NCI-H524 (cell line): ENCODE measurements at regions not wholly inside any gene's neighbourhood (a gene's known extent, or its start where the extent isn't known, plus 50 kb on each side); places are given as distances from the start of the nearest gene placed in this dataset.

Experiments
- DNase-seq, 2 experiments: peaks; one replicate each; lab custom pipeline; 2025; lab: John Stamatoyannopoulos, UW

GRCh38 chr11:26162291-26162690, 169.6 kb upstream of the ANO3 start:
- DNase-seq: no peak

GRCh38 chr11:26186389-26186788, 145.5 kb upstream of the ANO3 start:
- DNase-seq: no peak

- no peak for DNase-seq
Measured at GRCh38 chr11:26187639-26188038, 144.3 kb upstream of the ANO3 start.

GRCh38 chr11:26188554-26188953, 143.4 kb upstream of the ANO3 start:
- DNase-seq: no peak

GRCh38 chr11:26191193-26191592, 140.7 kb upstream of the ANO3 start:
- DNase-seq: no peak

GRCh38 chr11:26193694-26194365, 138.1 kb upstream of the ANO3 start:
- DNase-seq: no peak

GRCh38 chr11:26194881-26195280, 137.0 kb upstream of the ANO3 start:
- no peak for DNase-seq

- DNase-seq: no peak
Measured at GRCh38 chr11:26198532-26199096, 133.3 kb upstream of the ANO3 start.

- no peak for DNase-seq
Measured at GRCh38 chr11:26199331-26200095, 132.4 kb upstream of the ANO3 start.

- peak in 1 of 2 experiments; percentile 70 for DNase-seq
Measured at GRCh38 chr11:26201411-26201810, 130.5 kb upstream of the ANO3 start.

GRCh38 chr11:26202754-26203153, 129.2 kb upstream of the ANO3 start:
- no peak for DNase-seq

GRCh38 chr11:26204101-26204500, 127.8 kb upstream of the ANO3 start:
- DNase-seq: peak in 1 of 2 experiments; percentile 10

- no peak for DNase-seq
Measured at GRCh38 chr11:26204839-26205238, 127.1 kb upstream of the ANO3 start.

- no peak for DNase-seq
Measured at GRCh38 chr11:26219183-26220117, 112.5 kb upstream of the ANO3 start.

GRCh38 chr11:26225646-26226045, 106.3 kb upstream of the ANO3 start:
- no peak for DNase-seq

- peak; percentile 18 to 60 for DNase-seq
Measured at GRCh38 chr11:26227301-26227746, 104.6 kb upstream of the ANO3 start.

GRCh38 chr11:26227883-26228502, 103.9 kb upstream of the ANO3 start:
- DNase-seq: no peak

GRCh38 chr11:26228778-26229177, 103.2 kb upstream of the ANO3 start:
- no peak for DNase-seq

- DNase-seq: no peak
Measured at GRCh38 chr11:26229257-26229656, 102.7 kb upstream of the ANO3 start.

GRCh38 chr11:26229981-26230380, 101.9 kb upstream of the ANO3 start:
- DNase-seq: no peak

GRCh38 chr11:26231252-26231661, 100.7 kb upstream of the ANO3 start:
- no peak for DNase-seq

GRCh38 chr11:26234451-26234850, 97.5 kb upstream of the ANO3 start:
- DNase-seq: no peak
